Ishikawa (cell line): ENCODE measurements at regions not wholly inside any gene's neighbourhood (a gene's known extent, or its start where the extent isn't known, plus 50 kb on each side); places are given as distances from the start of the nearest gene placed in this dataset.

Source experiments
- CEBPB ChIP-seq: IDR thresholded peaks from 2 replicates; pipeline ENCODE4 v1.6.1; 2012
- CREB1 ChIP-seq: IDR thresholded peaks from 2 replicates; pipeline ENCODE4 v1.6.1; 2012; ENCODE audit warnings: low read depth
- EGR1 ChIP-seq: IDR thresholded peaks from 2 replicates; pipeline ENCODE4 v1.6.1; 2012
- EP300 ChIP-seq: IDR thresholded peaks from 2 replicates; pipeline ENCODE4 v1.6.1; 2012; ENCODE audit warnings: borderline replicate concordance
- FOXM1 ChIP-seq: IDR thresholded peaks from 2 replicates; pipeline ENCODE4 v1.6.1; 2012; ENCODE audit warnings: low read depth, borderline replicate concordance
- MAX ChIP-seq: IDR thresholded peaks from 2 replicates; pipeline ENCODE4 v1.6.1; 2012
- NFIC ChIP-seq: IDR thresholded peaks from 2 replicates; pipeline ENCODE4 v1.6.1; 2012
- RAD21 ChIP-seq: IDR thresholded peaks from 2 replicates; pipeline ENCODE4 v1.6.1; 2012; ENCODE audit warnings: low read depth
- REST ChIP-seq: IDR thresholded peaks from 2 replicates; pipeline ENCODE4 v1.6.1; 2012; ENCODE audit warnings: low read depth, mild to moderate bottlenecking
- TAF1 ChIP-seq: IDR thresholded peaks from 2 replicates; pipeline ENCODE4 v1.6.1; 2012; ENCODE audit warnings: low read depth, mild to moderate bottlenecking
- TCF12 ChIP-seq: IDR thresholded peaks from 2 replicates; pipeline ENCODE4 v1.6.1; 2012; ENCODE audit warnings: low read depth
- TEAD4 ChIP-seq: IDR thresholded peaks from 2 replicates; pipeline ENCODE4 v1.6.1; 2012
- YY1 ChIP-seq: IDR thresholded peaks from 2 replicates; pipeline ENCODE4 v1.6.1; 2012; ENCODE audit warnings: low read depth
- ZBTB7A ChIP-seq: IDR thresholded peaks from 2 replicates; pipeline ENCODE4 v1.6.1; 2012; ENCODE audit warnings: low read depth
- TF ChIP-seq, protein P1 (sequence below): IDR thresholded peaks from 2 replicates; pipeline ENCODE4 v1.6.1; 2012

GRCh38 chr5:157999696-158000095 lies 140.8 kb upstream of the CLINT1 start:
- TF ChIP-seq RAD21 (no peak), CREB1 (no peak), YY1 (no peak), EP300 (no peak), ZBTB7A (no peak), TEAD4 (no peak), CEBPB (no peak), TCF12 (no peak)
- TF ChIP-seq, protein P1, sequence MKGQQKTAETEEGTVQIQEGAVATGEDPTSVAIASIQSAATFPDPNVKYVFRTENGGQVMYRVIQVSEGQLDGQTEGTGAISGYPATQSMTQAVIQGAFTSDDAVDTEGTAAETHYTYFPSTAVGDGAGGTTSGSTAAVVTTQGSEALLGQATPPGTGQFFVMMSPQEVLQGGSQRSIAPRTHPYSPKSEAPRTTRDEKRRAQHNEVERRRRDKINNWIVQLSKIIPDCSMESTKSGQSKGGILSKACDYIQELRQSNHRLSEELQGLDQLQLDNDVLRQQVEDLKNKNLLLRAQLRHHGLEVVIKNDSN, result no peak

GRCh38 chr5:157997991-157998504 lies 139.1 kb upstream of the CLINT1 start:
- no peak for TF ChIP-seq REST
- no peak for TF ChIP-seq EP300
- no peak for TF ChIP-seq CREB1
- TF ChIP-seq EGR1, result no peak
- TF ChIP-seq FOXM1, result no peak
- TF ChIP-seq RAD21, result no peak
- TF ChIP-seq MAX, result no peak
- TF ChIP-seq ZBTB7A, result no peak
- no peak for TF ChIP-seq YY1
- no peak for TF ChIP-seq TCF12
- no peak for TF ChIP-seq NFIC
- TF ChIP-seq, protein P1, result no peak
- TF ChIP-seq CEBPB, result no peak
- TF ChIP-seq TEAD4, result no peak
- no peak for TF ChIP-seq TAF1

DNA sequence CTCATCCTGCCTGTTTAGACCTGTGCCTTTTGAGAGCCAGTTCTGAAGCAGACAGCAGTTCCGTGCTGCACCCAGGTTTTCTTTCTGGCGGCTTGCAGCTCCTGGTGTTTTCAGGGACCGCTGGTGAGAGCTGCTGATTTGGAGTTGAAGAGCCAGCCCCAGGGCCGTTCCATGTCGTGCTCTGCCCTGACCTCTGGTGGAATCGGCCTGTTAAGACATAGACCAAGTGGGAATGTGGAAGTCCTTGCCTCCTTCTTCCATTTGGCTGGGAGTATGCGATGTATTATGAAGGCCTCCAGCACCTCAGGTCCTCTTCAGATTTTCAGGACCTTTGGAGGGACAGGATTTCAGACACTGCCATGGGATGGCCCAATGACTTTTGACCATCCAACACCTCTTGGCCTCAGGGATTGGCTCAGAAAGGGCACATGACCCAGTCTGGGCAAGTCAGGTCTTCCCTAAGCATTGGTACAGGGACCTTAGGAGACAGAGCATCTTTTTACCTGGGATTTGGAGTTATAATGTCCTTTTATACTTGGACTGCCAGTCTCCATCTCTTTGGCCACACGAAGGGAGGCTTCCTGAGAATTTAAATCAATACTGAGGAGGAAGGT lies 136.1 kb upstream of the CLINT1 start:
- TF ChIP-seq, protein P1, result peak; percentile 65
- TF ChIP-seq RAD21 (peak; percentile 88), EGR1 (no peak)

- TF ChIP-seq MAX, result no peak
- TF ChIP-seq TCF12, result no peak
- TF ChIP-seq ZBTB7A, result no peak
- no peak for TF ChIP-seq CREB1
- no peak for TF ChIP-seq TEAD4
- no peak for TF ChIP-seq NFIC
- TF ChIP-seq, protein P1, result no peak
- TF ChIP-seq EP300, result no peak
- TF ChIP-seq FOXM1, result no peak
- no peak for TF ChIP-seq EGR1
- TF ChIP-seq TAF1, result no peak
- no peak for TF ChIP-seq REST
- TF ChIP-seq RAD21, result no peak
These were observed 135.2 kb upstream of the CLINT1 start for GRCh38 chr5:157993986-157994691.

GRCh38 chr5:157993201-157993600 lies 134.3 kb upstream of the CLINT1 start:
- TF ChIP-seq TCF12 (no peak), CEBPB (no peak), CREB1 (no peak), EP300 (no peak), FOXM1 (no peak), EGR1 (no peak), MAX (no peak), NFIC (no peak), ZBTB7A (no peak), TAF1 (no peak), YY1 (no peak), TEAD4 (no peak), REST (no peak)
- TF ChIP-seq, protein P1, result no peak
